T-helper 17 cell (primary cell): ENCODE measurements at regions not wholly inside any gene's neighbourhood (a gene's known extent, or its start where the extent isn't known, plus 50 kb on each side); places are given as distances from the start of the nearest gene placed in this dataset.

Source experiments
- ATAC-seq: fragments of 150-1000 bp; cut with Tn5 transposase; 2 replicates; pipeline ENCODE4 v1.10.0; 2021; ENCODE audit warnings: mild to moderate bottlenecking, moderate library complexity
- DNase-seq, 3 donors: peaks; one replicate each; pipeline versions ENCODE4 v3.0.0 to v3.0.0-alpha.2; 2020 to 2021
- H3K9me3 ChIP-seq: one replicate; pipeline ENCODE4 v1.7.0; 2013; ENCODE audit warnings: low read length, mild to moderate bottlenecking; ENCODE audit not compliant: control insufficient read depth, poor library complexity, severe bottlenecking
- H3K27ac Mint-ChIP-seq: one replicate; pipeline ENCODE4 v1.8.0; 2022; ENCODE audit warnings: mild to moderate bottlenecking, moderate library complexity, mixed read lengths
- H3K27me3 Mint-ChIP-seq: one replicate; pipeline ENCODE4 v1.8.0; 2022; ENCODE audit warnings: mixed read lengths
- H3K36me3 Mint-ChIP-seq: one replicate; pipeline ENCODE4 v1.8.0; 2022; ENCODE audit warnings: low read depth, mixed read lengths
- H3K4me1 Mint-ChIP-seq: one replicate; pipeline ENCODE4 v1.8.0; 2022; ENCODE audit warnings: mild to moderate bottlenecking, mixed read lengths
- H3K4me3 Mint-ChIP-seq: one replicate; pipeline ENCODE4 v1.8.0; 2022; ENCODE audit warnings: mild to moderate bottlenecking, moderate library complexity, mixed read lengths

DNA sequence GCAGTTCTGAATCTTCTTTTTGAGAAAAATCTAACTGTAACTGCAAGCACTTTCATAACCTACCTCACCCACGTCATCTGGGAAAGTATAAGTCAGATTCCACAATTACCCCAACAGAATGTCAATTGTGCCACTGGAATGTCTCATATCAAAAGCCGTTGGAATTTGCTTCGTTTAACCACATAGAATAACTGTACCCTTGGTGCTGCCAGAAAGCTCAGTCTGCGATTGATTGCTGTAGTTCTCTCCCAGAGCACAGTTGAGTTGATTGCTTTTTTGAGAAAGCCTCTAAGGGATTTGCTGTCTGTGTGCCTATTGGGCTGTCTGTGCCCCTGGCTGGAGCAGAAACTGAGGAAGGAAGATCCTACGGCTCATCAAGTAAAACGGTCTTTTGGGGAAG, 583.6 kb downstream of the TMEM38B start:
- H3K4me3 Mint-ChIP-seq = no peak overlapping the region
- no peaks in the 10 kb centered on the region for H3K36me3 Mint-ChIP-seq

DNA sequence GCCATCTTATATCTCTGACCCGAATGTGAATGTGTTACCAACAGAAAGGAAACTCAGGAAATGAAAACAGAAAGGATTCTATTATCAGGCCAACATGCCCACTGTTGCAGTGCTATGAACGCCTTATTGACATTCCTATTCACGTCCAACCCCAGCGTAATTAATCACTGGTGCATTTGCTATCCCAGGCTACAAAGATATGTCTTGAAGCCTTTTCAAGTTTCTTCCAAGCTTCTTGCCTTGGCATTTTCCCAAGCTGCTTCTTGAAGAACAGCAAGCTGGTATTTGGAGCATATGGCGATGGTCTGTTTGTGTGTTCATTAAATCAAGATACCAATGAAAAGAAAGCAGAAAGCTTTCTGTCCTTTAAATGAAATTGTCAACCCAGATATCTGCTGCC, 579.2 kb upstream of the ZNF462 start:
- no peaks in the 10 kb centered on the region for H3K36me3 Mint-ChIP-seq
- H3K4me1 Mint-ChIP-seq = no peaks in the 10 kb centered on the region
- no peak overlapping the region for H3K4me3 Mint-ChIP-seq
- no peaks in the 10 kb centered on the region for H3K9me3 ChIP-seq
- H3K27me3 Mint-ChIP-seq = no peaks in the 10 kb centered on the region
- ATAC-seq = no peak
- H3K27ac Mint-ChIP-seq = no peak overlapping the region
- DNase-seq = no peak

More for the DNA sequence above, 583.6 kb downstream of the TMEM38B start:
- Mint-ChIP-seq H3K27ac (no peak overlapping the region), H3K27me3 (no peaks in the 10 kb centered on the region), H3K4me1 (no peaks in the 10 kb centered on the region)
- no peak for DNase-seq
- no peak for ATAC-seq
- no peaks in the 10 kb centered on the region for H3K9me3 ChIP-seq

DNA sequence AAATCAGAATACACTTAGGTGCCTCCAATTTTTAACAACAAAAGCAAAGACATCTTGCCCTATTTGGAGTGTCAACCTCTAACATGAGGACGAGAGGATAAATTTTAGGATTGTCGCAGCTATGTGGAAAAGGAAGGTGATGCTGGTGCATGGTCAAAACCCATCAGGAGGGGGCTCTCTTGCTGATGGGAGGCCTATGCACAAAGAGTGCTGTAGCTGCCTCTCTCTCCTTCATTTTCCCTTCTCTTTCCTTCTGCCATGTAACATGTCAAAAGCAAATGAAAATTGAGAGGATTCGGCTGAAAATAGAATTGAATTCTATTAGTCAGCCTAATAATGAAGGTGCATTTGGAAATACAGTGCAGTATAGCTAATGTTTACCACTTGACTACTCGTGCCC, 578.7 kb upstream of the ZNF462 start:
- no peak for DNase-seq
- H3K27me3 Mint-ChIP-seq = no peaks in the 10 kb centered on the region
- H3K27ac Mint-ChIP-seq = no peak overlapping the region

DNA sequence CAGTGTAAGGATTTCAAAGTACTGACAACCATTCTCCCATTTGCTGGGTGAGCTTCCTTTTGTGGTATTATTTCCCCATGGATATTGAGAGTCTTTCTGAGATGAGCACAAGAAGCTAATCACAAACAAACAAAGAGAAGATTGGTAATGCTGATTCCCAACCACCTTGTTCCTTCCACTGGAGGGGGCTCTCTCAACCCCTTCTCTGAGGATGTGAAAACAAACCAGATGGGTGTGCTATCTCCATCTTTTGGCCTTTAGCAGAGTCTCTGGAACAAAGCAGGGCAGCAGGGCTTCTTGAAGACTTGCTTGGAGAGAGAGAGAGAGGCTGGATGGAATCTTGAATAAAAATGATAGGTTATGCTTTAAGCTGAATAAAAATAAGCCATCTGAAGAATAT, 576.7 kb upstream of the ZNF462 start:
- no peaks in the 10 kb centered on the region for H3K27me3 Mint-ChIP-seq
- H3K36me3 Mint-ChIP-seq = no peaks in the 10 kb centered on the region
- no peaks in the 10 kb centered on the region for H3K9me3 ChIP-seq
- no peaks in the 10 kb centered on the region for H3K4me1 Mint-ChIP-seq
- no peak overlapping the region for H3K4me3 Mint-ChIP-seq
- no peak overlapping the region for H3K27ac Mint-ChIP-seq
- DNase-seq (no peak), ATAC-seq (no peak)

More for the DNA sequence above, 578.7 kb upstream of the ZNF462 start:
- ATAC-seq = no peak
- Mint-ChIP-seq H3K4me3 (no peak overlapping the region), H3K36me3 (no peaks in the 10 kb centered on the region), H3K4me1 (no peaks in the 10 kb centered on the region)
- no peaks in the 10 kb centered on the region for H3K9me3 ChIP-seq

DNA sequence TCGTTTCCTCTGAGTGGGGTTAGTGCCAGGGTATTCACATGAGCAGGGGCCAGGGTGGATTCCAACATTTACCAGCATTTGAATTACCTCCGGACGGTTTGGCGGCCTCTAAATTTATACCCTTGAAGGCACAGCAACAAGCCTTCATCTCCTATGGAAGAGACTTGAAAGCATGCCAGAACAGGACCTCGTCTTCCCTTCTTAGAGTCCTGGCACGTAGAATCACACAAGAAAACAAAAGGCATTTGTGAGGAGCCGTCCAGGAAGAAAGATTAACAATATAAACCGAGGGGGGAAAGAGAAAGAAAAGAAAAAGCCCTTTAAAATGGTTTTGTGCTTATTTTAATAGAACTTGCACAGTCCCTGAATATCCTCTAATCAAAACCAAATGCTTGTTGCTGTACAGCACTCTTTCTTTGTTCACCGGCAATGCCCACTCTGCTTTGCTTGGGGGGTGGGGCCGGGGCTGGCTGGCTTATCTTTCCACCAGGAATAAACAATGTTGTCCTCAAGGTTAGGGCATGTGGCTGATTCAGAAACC, 575.8 kb upstream of the ZNF462 start:
- no peaks in the 10 kb centered on the region for H3K27me3 Mint-ChIP-seq
- H3K36me3 Mint-ChIP-seq = no peaks in the 10 kb centered on the region

DNA sequence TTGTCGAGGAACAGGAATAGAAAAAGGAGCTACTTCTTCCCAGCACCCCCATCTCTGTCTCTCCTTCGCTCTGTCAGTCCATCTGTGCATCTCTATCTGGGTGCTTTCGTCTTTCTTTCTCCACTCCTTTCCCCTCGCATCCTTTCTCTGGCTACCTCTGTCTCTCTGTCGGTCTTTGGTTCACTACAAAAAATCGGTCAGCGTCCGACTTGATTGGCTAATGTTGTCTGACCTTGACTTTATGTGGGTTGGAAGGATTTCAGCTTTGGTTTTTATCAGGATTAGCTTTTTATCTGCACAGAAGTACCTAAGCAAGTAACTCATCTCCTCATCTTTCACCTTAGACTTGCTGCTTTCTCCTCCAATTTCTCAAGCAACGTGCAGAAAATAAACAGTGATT, 575.2 kb upstream of the ZNF462 start:
- ATAC-seq (no peak), DNase-seq (no peak)
- no peaks in the 10 kb centered on the region for H3K36me3 Mint-ChIP-seq
- H3K4me1 Mint-ChIP-seq = no peaks in the 10 kb centered on the region
- H3K9me3 ChIP-seq = no peaks in the 10 kb centered on the region
- H3K4me3 Mint-ChIP-seq = no peak overlapping the region
- no peaks in the 10 kb centered on the region for H3K27me3 Mint-ChIP-seq
- H3K27ac Mint-ChIP-seq = no peak overlapping the region

More for the DNA sequence above, 575.8 kb upstream of the ZNF462 start:
- no peak for ATAC-seq
- no peak for DNase-seq
- H3K27ac Mint-ChIP-seq = no peak overlapping the region
- H3K4me3 Mint-ChIP-seq = no peak overlapping the region
- H3K4me1 Mint-ChIP-seq = no peaks in the 10 kb centered on the region
- H3K9me3 ChIP-seq = no peaks in the 10 kb centered on the region

DNA sequence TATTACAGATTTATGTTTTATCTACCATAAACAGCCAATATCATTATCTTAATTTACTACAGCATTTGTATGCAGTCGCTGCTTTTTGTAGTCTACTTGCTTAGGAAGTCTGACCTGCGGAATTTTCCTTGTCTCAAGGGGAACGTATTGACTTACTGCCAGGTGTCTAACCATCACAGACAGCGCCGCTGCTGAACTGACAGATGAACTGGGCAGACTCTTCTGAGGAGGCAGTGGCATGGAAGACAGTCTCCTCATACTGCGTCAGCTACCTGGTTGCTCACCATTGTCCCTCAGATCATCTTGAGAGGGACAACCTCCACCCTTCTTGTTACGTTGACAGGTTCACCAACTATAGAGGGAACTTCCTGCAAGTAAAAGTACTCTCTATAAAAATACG, 574.3 kb upstream of the ZNF462 start:
- no peak for ATAC-seq
- Mint-ChIP-seq H3K4me3 (no peak overlapping the region), H3K27me3 (no peaks in the 10 kb centered on the region), H3K4me1 (no peaks in the 10 kb centered on the region), H3K36me3 (no peaks in the 10 kb centered on the region), H3K27ac (no peak overlapping the region)
- no peaks in the 10 kb centered on the region for H3K9me3 ChIP-seq
- DNase-seq = no peak

DNA sequence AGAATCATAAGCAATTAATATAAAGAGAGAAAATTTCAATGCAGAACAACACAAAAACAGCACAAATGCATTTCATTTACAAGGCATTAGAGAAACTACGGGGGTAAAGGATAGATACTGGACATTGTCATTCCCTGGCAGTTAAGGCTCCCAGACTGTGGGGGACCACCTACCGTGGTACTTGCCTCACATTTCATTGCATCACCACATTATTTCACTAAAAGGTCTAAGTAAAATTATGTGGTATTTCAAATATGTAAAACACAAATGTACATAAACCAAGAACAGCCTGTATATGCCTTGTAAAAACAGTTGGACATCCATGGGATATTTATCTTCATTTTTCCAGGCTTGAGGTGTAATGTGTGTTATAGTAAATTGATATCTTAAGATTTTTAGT, 571.2 kb upstream of the ZNF462 start:
- ATAC-seq (no peak), DNase-seq (no peak)
- H3K4me3 Mint-ChIP-seq = no peak overlapping the region
- H3K27me3 Mint-ChIP-seq = no peaks in the 10 kb centered on the region
- H3K27ac Mint-ChIP-seq = no peak overlapping the region
- H3K9me3 ChIP-seq = no peaks in the 10 kb centered on the region
- no peaks in the 10 kb centered on the region for H3K36me3 Mint-ChIP-seq
- no peaks in the 10 kb centered on the region for H3K4me1 Mint-ChIP-seq

DNA sequence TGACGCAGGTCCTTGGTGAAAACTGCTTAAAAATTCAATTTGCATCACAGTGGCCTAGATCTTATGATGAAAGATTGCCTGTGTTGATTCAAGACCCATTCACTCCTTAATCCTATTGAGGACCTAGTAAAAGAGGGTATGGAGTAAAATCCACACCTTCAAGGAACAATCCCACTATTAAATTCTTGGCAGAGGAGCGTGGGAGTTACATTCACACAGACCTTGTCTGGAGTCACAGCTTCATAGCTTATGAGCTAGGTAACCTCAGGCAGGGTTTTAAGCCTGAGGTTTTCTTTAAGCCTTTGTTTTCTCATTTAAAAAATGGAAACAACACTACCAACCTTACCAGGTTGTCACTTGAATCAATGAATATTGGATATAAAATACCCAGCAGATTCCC, 566.5 kb upstream of the ZNF462 start:
- Mint-ChIP-seq H3K4me1 (no peaks in the 10 kb centered on the region), H3K36me3 (no peaks in the 10 kb centered on the region), H3K27ac (no peak overlapping the region), H3K4me3 (no peak overlapping the region), H3K27me3 (no peaks in the 10 kb centered on the region)
- ATAC-seq = no peak
- no peaks in the 10 kb centered on the region for H3K9me3 ChIP-seq
- DNase-seq = no peak

DNA sequence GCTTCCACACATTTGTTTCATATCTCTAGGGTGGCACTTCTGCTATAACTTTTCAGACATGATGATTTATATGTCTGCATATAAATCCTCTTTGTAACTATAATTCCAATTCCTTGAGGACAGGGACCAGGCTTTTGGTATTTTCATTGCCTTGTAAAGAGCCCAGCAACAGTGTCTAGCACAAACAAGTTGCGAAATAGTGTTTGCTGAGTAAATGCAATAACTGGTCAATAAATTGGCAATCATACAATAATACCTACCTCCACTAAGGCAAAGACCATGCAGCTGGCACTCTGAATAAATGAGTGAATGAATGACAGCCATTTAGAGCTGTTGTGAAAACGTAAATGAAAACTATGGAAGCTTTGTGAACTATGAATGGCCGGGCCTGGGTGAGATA, 564.0 kb upstream of the ZNF462 start:
- H3K9me3 ChIP-seq = no peaks in the 10 kb centered on the region

DNA sequence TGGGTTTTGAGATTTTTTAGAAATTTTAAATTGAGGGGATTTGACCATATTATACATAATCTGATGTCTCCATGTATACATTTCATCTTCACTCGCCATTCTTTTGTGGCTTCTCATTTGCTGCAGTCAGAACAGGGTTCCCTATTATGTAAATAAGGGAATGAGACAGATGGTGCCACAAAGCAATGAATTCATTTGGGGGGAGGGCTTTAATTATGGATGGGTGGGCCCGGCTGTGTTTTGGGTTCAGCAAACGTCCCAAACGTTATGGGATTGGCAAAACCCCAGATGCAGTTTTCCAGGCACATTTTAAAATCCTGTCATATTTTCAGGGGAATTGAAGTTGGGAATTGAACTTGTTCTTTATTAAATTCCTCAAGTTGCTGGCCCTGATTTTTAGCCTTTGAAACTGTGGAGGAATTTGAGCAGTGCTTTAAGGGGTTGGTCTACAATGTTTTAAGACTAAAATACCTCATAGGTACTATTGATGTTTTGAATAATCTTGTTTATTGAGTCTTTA, 558.5 kb upstream of the ZNF462 start:
- H3K4me1 Mint-ChIP-seq = no peaks in the 10 kb centered on the region
- no peak for ATAC-seq
- H3K4me3 Mint-ChIP-seq = no peak overlapping the region
- H3K36me3 Mint-ChIP-seq = no peaks in the 10 kb centered on the region
- DNase-seq = no peak
- no peaks in the 10 kb centered on the region for H3K27me3 Mint-ChIP-seq
- H3K27ac Mint-ChIP-seq = no peak overlapping the region
- H3K9me3 ChIP-seq = no peaks in the 10 kb centered on the region

More for the DNA sequence above, 564.0 kb upstream of the ZNF462 start:
- no peaks in the 10 kb centered on the region for H3K4me1 Mint-ChIP-seq
- H3K27ac Mint-ChIP-seq = no peak overlapping the region
- H3K36me3 Mint-ChIP-seq = no peaks in the 10 kb centered on the region
- ATAC-seq (no peak), DNase-seq (no peak)
- H3K4me3 Mint-ChIP-seq = no peak overlapping the region
- H3K27me3 Mint-ChIP-seq = no peaks in the 10 kb centered on the region

DNA sequence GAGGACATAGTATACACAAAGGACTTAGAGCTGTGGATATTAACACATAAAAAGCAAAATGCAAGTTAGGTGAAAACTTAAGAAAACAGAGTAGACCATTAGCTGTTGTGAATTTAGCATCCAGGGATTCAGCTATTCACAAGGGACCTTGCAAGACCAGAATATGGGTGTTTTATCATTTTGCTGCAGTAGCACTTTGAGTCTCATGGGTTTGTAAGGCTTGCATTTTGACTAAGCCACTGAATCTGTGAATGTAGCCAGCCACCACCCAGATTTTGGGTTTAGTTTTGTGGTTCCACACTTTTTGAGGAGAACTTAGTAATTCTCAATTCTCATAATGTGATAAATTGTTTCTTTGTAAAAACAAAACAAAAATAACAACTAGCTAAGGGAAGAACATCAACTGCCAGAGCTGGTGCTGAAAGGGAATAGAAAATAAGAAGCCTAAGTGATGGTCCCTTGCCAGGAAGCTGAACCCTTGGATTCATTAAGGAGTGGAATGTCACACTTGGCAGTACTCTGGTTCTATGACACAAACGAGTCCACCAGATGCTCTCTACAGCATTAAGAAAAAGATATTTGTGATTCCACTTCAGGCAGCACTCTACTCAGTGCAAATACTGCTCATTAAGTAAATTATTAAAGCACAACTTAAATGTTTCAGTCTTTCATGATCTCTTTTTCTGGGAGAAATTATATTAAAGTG, 557.4 kb upstream of the ZNF462 start:
- Mint-ChIP-seq H3K27me3 (no peaks in the 10 kb centered on the region), H3K27ac (no peak overlapping the region), H3K4me3 (no peak overlapping the region), H3K36me3 (no peaks in the 10 kb centered on the region), H3K4me1 (no peaks in the 10 kb centered on the region)
- H3K9me3 ChIP-seq = no peaks in the 10 kb centered on the region
- ATAC-seq = no peak
- DNase-seq = no peak

DNA sequence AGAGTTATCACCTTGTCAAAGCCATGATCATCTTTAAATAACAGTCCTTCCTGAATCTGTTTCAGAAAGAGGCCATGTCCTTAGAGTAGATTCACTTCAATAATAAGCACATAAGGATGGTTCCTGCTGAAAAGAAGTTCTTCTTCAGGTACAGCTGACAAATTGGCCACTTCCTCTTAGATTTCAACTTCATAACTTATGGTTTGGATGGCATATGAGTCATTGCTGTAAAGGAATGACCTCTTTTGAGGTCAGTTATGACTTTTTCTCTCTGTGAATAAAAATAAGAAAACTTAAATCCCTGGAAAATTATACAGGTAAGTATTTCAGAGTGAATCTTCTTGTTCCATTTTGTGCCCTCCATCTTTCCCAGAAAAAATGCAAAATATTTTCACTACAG, 555.3 kb upstream of the ZNF462 start:
- no peaks in the 10 kb centered on the region for H3K36me3 Mint-ChIP-seq
- DNase-seq (no peak), ATAC-seq (no peak)
- no peaks in the 10 kb centered on the region for H3K9me3 ChIP-seq
- H3K4me1 Mint-ChIP-seq = no peaks in the 10 kb centered on the region
- no peaks in the 10 kb centered on the region for H3K27me3 Mint-ChIP-seq
- no peak overlapping the region for H3K4me3 Mint-ChIP-seq
- no peak overlapping the region for H3K27ac Mint-ChIP-seq

DNA sequence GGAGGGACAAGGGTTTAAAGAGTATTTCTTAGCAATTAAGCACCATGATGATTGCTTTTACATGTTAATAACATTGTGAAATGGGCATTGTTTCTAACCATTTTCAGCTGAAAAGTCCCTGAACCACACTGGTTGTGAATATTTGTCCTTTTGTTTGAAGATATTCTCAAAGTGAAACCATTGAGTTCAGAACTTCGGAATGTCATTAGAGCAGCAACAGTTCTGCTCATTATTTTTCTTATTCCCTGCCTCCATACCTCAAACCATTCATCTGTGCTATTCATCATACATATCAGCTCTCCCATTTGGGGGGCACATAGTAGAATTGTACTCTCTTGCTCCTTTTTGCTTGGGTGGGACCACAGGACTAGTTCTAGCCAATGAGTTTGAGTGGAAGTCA, 553.0 kb upstream of the ZNF462 start:
- no peaks in the 10 kb centered on the region for H3K4me1 Mint-ChIP-seq
- H3K4me3 Mint-ChIP-seq = no peak overlapping the region
- H3K36me3 Mint-ChIP-seq = no peaks in the 10 kb centered on the region
- DNase-seq (no peak), ATAC-seq (no peak)
- no peaks in the 10 kb centered on the region for H3K27me3 Mint-ChIP-seq
- H3K27ac Mint-ChIP-seq = no peak overlapping the region
- no peaks in the 10 kb centered on the region for H3K9me3 ChIP-seq
